ENCODE measurements at regions not wholly inside any gene's neighbourhood (a gene's known extent, or its start where the extent isn't known, plus 50 kb on each side); places are given as distances from the start of the nearest gene placed in this dataset.

DNA sequence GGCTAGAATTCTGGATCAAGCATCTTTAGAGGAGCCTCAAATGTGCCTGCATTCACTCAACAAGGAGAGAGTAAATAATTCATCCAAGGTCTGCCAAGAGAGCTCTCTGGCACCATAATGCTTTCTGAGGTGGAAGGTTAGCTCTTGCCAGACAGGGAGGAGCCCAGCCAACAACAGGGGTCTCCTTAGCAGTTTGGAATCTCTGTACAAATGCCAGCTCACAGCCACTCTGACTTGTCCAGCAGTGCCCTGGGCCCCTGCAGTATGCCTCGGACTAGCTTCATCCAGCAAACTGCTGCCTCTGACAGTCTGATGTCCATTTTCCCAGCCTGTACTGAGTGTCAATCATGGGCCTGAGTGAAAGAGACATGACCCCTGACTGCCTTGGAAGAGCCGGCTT, 127.2 kb upstream of the SLC44A1 start:
- no peak for TF ChIP-seq TAF1 (IDR thresholded peaks at IDR 0.05; ENCODE audit: low read depth)
- TF ChIP-seq CTCF (IDR thresholded peaks at IDR 0.05; ENCODE audit: poor library complexity, severe bottlenecking), result no peak
- TF ChIP-seq RAD21 (conservative IDR thresholded peaks at IDR 0.05), result no peak
- TF ChIP-seq, protein P1, sequence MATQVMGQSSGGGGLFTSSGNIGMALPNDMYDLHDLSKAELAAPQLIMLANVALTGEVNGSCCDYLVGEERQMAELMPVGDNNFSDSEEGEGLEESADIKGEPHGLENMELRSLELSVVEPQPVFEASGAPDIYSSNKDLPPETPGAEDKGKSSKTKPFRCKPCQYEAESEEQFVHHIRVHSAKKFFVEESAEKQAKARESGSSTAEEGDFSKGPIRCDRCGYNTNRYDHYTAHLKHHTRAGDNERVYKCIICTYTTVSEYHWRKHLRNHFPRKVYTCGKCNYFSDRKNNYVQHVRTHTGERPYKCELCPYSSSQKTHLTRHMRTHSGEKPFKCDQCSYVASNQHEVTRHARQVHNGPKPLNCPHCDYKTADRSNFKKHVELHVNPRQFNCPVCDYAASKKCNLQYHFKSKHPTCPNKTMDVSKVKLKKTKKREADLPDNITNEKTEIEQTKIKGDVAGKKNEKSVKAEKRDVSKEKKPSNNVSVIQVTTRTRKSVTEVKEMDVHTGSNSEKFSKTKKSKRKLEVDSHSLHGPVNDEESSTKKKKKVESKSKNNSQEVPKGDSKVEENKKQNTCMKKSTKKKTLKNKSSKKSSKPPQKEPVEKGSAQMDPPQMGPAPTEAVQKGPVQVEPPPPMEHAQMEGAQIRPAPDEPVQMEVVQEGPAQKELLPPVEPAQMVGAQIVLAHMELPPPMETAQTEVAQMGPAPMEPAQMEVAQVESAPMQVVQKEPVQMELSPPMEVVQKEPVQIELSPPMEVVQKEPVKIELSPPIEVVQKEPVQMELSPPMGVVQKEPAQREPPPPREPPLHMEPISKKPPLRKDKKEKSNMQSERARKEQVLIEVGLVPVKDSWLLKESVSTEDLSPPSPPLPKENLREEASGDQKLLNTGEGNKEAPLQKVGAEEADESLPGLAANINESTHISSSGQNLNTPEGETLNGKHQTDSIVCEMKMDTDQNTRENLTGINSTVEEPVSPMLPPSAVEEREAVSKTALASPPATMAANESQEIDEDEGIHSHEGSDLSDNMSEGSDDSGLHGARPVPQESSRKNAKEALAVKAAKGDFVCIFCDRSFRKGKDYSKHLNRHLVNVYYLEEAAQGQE (IDR thresholded peaks at IDR 0.05; ENCODE audit: borderline replicate concordance), result no peak
